Head of caudate nucleus (tissue), 42 donors: ENCODE measurements at regions not wholly inside any gene's neighbourhood (a gene's known extent, or its start where the extent isn't known, plus 50 kb on each side); places are given as distances from the start of the nearest gene placed in this dataset.
A peak's percentile ranks its signal among the peaks of the same experiment; 100 is the strongest.

Experiments
- DNase-seq, 42 donors: peaks; one replicate each; pipeline versions ENCODE4 v3.0.0 to v3.0.0-alpha.2; 2020 to 2021; ENCODE audit warnings: mixed read lengths in 7 of 42
- intact Hi-C: fragments of 100-400 bp; cut with DNase I; formaldehyde crosslinking; loops from one replicate; pipeline ENCODE4 v1.15.0; 2022

DNA sequence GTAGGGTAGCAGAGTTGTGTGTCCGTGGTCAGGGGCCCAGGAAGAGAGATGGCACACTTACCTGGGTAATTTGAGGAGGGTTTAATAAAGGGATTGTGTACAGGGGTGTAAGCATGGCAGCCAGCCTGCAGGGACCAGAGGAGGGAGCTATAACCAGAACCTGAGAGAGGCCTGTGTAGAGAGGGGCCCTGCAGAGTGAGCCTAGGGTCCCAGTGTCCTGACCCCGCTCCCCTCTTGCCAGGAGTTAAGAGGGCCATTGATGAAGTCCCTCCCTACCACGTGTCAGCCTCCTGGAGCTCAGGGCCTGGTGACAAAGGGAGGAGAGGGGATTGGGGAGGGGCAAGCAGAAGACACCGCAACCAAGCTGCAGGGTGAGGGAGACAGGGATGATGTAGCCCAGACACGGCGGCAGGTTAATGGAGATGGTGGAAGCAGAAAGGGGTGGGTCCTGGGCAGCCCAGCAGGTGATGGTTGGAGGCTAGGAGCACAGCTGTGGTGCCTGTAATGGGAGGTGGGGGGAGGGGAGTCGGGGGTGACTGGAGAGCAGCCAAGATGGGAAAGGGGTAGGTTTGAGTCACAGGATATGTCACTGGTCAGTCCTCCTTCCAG, 165.4 kb upstream of the TOPAZ1 start:
- intact Hi-C loops = no loop called here
- DNase-seq = no peak

DNA sequence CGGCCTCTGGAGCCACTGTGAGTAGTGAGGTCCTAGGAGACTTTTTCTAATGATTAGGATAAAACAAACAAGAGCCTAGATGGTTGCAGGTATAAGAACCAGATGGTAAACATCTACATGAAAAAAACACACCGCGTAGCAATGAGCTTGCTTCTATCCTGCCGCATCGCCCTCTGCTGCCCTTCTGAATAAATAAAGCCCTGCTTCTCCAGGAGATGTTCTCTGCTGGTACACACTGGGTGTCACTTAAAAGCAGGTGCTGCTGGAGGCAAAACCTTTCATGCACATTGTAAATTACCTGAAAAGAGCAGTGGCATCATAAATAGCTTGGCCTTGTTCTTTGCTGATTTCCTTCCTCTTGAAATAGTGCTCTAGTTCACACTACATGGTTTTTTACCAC, 164.4 kb upstream of the TOPAZ1 start:
- DNase-seq = peak in 1 of 42 donors; percentile 30
- intact Hi-C loops = no loop called here

DNA sequence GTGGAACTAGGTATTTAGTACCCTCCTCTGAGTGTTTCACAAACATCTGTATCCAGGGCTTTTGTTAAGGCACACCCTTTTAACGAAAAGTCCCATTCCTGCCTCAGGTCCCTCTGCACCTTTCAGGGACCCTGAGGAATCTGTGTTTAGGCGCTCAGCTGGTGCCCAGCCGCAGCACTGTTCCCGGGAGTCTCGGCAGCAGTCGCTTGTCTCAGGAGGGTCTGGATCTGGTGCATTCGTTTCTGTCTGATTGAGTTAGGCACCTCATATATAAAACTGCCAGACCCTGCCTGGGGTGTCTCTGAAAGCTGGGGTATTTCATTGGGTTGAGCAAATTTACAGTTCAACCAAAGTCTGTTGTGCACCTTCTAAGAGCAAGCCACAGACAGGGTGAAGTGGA, 162.8 kb upstream of the TOPAZ1 start:
- intact Hi-C loops = no loop called here
- DNase-seq = no peak

DNA sequence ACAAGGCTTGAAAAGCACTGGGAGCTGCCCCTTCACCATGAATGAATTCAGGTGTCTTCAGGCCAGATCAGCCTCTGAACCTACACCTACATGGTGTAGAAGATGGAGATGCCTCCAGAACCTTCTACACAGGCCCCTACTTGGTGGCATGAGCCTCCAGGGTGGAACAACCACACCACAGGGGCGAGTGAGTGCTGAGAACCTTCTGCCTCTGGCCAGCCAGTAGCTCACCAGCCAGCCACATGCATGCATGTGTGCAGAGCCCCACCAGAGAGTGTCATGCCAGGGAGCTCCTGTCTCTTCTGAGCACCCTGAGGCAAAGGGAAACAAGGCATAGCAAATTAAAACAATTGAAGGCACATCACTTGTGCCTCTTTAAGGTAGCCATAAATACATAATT, 161.8 kb upstream of the TOPAZ1 start:
- intact Hi-C loops = no loop called here
- DNase-seq = no peak

DNA sequence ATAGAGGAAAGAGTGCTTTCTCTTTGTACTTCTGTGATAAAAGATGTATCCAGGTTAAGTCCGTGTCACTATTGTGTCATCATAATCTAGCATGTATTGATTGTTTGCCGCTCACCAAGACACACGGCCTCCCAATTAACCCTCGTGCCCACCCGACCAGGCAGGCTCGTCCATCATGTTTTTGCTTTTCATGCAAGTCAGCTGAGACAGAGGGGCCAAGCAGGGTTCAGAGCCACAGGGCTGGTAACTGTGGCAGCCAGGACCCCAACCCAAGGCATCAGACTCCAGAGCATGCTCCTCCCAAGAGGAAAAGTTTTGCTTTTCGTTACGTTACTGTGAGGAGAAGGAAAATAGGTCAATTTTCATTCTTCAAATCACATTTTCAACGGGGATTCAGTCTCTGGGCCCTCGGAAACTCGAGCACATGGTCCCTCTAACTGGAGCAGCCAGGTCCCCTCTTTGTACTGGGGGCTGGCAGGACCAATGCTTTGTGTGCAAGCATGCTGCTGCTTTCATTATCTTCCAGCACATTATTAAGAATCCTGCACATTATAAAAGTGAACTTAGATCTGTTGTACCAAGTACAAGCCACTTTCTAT, 161.1 kb upstream of the TOPAZ1 start:
- intact Hi-C loops = no loop called here
- DNase-seq = peak in 1 of 42 donors; percentile 45

DNA sequence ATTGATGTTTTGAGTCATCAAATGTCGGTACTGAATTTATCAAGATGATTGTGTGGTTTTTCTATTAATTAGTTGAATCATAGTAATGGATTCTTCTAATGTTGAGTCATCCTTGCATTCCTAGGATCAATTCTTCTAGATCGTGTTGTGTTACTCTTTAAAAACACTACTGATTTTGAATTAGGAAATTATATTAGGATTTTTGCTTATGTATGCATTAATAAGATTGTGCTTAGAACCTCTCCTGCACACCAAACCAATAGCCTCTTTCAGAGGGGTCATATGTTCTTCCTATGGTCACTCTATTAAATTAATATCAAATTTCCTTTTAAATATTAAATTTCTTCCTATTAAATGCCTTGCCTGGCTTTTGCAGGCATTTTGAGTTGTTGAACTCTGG, 151.7 kb upstream of the TOPAZ1 start:
- DNase-seq = no peak
- intact Hi-C loops = no loop called here

DNA sequence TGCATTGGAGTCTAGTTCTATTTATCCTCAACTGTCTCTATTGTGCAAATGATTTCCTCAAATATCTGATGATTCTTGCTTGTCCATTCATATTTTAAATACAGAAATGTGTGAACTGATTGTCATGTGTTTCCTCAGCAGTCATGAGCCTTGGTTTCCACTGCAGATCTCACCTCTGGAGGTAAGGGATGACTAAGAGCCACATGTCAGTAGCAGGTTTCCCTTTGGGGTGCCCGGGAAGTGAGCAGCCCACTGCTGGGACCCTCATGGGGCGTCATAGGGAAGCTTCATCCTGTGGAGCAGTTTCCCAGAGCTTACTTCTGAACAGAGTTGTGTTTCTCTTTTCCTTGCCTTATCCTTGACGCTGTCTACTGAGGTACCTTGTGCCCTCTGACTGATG, 149.2 kb upstream of the TOPAZ1 start:
- no peak for DNase-seq
- intact Hi-C loops = no loop called here

DNA sequence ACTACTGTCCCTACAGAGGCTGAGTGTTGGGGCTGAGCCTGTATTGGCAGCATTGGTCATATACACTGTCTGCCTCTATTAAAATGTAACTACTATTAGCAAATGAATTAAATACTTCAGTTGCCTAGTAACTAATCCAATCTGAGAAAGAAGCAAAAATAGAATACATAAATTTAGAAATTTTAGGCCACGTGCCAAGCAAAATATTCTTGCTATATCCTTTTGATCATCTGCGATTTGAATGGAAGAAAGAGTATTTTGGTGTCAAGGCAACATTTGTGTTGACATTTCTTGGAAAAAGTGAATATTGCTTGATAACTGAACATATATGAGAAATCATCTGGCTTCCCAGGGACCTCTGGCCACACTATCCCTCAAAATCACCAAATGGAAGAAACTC, 148.2 kb upstream of the TOPAZ1 start:
- no peak for DNase-seq
- intact Hi-C loops = no loop called here

DNA sequence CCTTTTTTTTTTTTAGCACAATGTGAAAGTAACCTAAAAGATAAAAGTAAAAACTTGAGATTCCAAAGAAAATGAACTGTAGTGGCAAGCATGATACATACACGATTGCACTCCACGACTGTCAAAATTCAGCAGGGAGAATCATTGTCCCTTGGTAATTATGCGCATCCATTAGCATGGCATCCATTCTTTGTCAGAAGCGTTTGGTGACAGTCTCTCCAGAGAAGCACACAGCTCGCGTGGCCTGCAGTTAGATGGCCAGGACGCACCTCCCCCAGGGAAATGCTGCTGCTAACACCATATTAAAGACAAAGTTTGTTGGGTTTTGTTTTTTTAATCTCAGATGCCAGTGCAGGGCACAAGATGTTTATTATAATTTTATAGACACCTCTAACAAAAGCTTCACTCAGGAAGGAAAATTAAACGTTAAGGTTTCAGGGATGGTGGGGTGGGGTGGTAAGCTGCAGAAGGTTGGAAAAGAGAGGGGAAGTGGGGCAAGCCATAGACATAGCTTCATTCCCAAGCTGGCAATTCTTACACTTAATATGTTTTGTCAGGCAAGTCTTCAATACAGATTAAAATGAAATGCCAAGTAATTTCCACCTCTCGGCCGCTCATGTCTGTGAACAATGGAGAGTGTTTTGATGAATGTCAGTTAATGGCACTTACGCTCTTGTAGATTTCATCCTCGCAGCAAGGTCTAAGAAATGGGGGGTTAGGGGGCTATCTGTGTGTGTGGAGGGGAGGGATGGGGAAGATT, 142.8 kb upstream of the TOPAZ1 start:
- intact Hi-C loops = no loop called here
- DNase-seq = peak in 3 of 42 donors; percentile 10 to 45 (median 26)

DNA sequence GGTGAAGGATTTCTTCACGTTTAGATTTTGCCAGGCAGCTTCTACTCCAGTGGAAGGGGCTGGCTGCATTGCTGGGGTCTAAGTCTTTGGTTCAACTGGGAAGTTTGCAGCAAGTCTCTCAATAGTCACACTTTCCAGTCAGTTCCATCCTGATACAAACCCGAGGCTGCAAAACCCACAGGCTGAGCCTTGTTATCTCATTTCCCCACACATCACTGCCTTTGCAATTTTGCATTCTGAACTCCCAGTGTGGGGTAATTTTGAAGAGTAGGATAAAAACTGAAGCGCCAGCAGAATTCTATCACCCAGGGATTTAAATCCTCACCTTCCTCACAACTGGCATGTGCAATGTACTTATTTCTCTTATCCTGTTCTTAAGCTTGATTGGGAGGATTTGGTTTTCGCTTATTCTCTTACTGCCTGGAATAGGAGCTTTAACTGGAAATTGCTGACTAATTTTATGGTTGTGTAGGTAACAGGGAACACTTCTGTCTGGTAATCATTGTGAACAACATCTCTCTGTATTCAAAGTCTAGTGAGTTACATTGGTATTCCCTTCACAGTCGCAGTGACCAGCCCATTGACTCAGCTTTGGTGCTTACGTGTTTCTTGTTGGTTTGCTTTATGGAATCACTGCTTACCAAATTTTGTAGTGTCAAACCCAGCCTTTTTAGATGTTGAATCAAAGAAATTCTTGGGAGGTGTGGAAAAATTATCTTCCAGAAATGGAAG, 142.0 kb upstream of the TOPAZ1 start:
- intact Hi-C loops = no loop called here
- DNase-seq = peak in 5 of 42 donors; percentile 14 to 71 (median 48)

DNA sequence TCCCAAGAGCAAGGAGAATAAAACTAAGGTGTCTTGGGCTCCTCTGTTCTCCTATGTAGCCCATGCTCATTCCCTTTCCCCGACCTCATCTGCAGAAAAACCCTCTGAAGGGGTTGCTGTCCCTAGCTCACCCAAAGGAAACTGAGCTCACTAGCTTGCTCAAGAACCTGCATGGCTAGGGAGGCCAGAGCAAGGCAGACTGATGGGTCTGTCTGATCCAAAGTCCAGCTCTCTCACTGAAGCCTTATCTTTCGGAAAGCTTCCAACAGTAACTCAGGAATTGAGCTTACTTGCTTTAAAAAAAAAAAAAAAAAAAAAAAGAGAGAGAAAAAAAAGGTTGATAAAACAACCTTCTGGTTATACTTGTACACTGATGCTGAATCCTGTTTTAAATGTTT, 141.4 kb upstream of the TOPAZ1 start:
- intact Hi-C loops = no loop called here

DNA sequence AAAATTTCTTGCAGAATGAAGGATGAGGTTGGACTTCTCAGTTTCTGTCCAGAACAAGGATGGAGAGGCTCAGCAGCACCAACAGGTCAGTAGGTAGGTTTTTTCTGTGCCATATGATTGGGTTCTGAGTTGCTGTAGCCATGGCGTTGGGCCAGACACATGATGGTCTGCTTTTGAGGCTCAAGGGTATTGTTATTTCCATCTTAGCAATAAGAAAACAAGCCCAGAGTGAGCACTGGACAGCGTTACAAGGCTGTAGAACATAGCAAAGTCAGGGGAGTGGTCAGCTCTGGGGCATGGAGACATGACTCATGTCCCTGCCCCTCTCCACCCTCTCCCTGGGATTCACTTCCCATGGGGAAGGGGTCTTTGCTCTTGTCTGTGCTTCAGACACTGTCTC, 137.6 kb upstream of the TOPAZ1 start:
- no peak for DNase-seq

More for the DNA sequence above, 141.4 kb upstream of the TOPAZ1 start:
- no peak for DNase-seq

DNA sequence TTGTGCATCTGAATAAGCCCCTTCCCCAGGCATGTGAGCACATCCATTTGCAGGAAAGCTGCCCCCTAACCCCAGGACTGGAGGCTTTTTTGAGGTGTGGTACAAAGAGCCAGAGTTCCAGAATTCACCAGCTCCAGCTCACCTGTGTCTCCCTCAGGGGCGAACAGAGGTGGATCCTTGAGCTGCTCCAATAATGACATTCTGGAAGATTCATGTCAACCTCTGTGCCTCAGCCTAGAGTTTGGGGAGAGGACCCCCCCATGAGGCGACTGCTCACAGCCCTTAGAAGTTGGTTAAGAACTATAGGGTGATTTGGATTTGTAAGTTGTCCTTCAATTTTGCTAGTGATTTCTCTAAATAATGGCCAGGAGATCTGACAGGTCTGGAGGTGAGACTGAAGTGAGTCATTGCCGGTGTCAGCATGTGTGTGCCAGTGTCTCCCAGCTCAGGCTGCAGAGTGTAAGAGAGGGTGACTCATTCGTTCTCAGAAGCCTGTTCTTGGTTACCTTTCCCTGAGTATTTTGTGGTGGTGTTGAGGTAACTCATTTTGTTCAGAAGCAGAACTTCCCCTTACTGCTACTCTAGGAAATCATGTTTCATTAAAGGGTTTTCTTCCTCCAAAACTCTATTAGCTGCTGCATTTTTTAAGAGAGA, 136.9 kb upstream of the TOPAZ1 start:
- peak in 33 of 42 donors; percentile 25 to 88 (median 57) for DNase-seq
- intact Hi-C loops = no loop called here

More for the DNA sequence above, 137.6 kb upstream of the TOPAZ1 start:
- intact Hi-C loops = no loop called here

DNA sequence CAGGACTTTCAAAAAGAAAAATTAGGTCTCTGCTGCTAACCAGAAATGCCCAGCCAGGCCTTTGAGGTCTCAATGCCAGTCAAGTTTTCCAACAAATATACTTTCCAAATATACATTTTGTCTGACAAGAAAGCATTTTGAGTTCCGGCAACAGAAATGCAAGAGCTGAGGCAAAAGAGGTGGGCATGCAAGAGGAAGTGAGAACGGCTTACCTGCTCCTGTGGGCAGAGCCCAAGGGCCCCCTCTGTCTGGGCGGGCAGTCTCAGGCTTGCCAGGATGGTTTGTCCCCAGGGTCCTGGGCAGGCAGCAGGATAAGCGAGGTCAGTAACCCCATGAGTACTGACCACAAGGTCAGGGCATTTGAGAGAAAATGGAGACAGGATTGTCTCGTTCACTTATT, 136.1 kb upstream of the TOPAZ1 start:
- no peak for DNase-seq
- intact Hi-C loops = no loop called here

DNA sequence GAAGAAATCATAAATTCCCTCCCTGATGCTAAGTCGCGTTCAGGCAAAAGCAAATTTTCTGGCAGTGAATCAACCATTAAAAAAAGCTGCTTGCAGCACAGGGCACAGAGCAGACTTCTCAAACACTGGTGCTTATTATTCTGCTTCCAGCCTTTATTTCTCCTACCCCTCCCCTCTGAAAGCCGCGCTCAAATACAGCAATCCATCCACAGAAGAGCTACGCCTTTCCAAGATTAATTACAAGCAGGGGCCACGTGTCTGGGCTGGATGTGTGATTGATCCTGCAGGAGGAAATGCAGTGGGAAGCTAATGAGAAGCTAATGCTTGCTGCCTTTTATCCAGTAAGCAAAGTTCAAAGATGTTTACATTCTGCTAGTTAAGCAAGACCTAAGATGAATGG, 134.9 kb upstream of the TOPAZ1 start:
- intact Hi-C loops = no loop called here

DNA sequence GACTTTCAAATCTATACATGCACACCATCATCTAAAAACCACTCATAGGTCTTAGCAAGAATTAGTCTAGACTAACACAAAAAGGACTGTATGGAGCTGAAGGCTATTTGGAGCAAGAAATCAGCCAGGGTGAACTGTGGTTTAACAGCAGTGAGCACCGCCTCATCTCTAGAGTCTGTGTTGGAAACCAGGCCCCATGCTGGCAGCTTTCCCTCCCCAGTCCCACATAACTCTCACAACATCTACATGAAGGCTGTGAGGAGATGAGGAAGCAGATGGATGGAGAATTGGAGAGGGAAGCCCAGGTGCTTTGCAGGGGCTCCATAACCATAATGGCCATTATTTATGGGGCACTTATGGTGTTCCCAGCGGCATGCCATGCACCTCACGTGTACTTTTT, 133.2 kb upstream of the TOPAZ1 start:
- no peak for DNase-seq
- intact Hi-C loops = no loop called here

More for the DNA sequence above, 134.9 kb upstream of the TOPAZ1 start:
- peak in 32 of 42 donors; percentile 25 to 77 (median 55) for DNase-seq

DNA sequence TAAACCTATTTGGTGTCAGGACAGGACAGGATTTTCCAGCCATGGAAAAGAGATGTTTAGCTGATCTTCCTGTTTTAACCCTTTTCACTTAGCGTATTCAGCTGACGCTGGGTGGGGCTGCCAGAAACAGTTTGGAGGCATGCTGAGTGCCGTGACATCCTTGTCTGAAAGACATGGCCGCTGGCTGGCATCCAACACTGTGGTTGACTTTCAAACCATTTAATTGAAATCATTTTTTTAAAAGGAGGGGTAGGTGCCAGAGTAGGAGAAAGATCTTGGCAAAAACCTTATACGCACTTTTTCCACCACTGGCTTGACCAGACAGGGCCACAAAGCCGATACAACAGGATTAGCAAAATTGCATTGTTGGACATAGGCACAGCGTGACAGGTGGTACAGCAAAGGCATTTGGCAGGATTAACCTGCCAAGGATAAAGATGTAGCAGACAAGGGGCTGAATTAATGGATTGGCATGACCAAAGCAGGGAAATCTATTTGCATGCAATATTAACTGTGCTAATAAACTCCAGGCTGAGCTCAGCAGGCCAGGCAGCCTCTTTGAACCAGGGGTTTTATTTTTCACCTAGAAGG, 131.8 kb upstream of the TOPAZ1 start:
- peak in 2 of 42 donors; percentile 16 to 45 for DNase-seq
- intact Hi-C loops = no loop called here

DNA sequence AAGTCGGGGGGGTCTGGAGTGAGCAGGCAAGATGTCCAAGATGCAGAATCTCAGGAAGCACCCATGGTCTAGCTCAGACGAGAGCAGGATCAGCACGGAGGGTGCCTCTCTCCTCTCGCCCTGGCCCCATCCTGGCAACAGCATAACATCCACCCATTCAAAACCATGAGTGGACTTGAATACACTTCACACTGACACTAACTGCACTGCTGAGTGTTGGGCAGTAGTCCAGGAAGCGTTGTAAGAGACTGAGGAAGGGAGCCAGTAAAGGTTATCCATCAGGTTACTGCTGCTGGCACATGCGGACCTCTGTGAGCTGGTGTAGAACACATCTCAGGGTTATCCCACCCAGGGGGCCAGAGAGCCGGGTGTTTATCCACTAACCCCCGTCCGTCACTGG, 131.0 kb upstream of the TOPAZ1 start:
- intact Hi-C loops = no loop called here
- peak in 1 of 42 donors; percentile 41 for DNase-seq

DNA sequence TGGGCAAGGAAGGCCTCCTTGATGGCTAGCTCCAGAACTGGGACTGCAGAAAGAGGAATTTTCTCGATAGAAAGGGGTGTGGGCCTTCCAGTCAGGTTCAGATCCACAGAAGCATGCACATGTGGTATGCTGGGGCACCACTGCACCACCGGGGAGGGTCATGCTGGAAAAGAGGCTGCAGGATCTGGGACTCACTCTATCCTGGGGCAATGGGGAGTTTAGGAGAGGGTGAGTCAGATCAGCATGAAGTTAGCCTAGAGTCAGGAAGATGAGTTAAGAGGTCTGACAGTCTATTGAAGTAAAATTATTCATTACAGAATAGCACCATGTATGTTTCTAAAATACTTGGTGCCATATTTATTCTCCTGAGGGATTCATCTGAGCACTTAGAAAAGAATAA, 130.2 kb upstream of the TOPAZ1 start:
- intact Hi-C loops = no loop called here
- DNase-seq = peak in 1 of 42 donors; percentile 12
